ENCODE measurements at regions not wholly inside any gene's neighbourhood (a gene's known extent, or its start where the extent isn't known, plus 50 kb on each side); places are given as distances from the start of the nearest gene placed in this dataset.

- CTCF ChIA-PET = no interaction called here
- DNase-seq (no peak), ATAC-seq (no peak)
- BruUV-seq (replicated peaks) = no TSS peak
- H3K27me3 ChIP-seq (ENCODE audit: low read length) = no peaks in the 10 kb centered on the region
- no peak overlapping the region for H3K4me2 ChIP-seq (ENCODE audit: low read length)
- TF ChIP-seq EZH2 (IDR thresholded peaks at IDR 0.05; ENCODE audit: low read length, unreplicated experiment) = no peak
- H3K27ac ChIP-seq (ENCODE audit: low read length) = no peak overlapping the region
- H2AFZ ChIP-seq (ENCODE audit: low read length) = no peak overlapping the region
- H3K36me3 ChIP-seq (ENCODE audit: low read depth, low read length) = no peaks in the 10 kb centered on the region
- POLR2A ChIA-PET (ENCODE audit: unreplicated experiment) = no interaction called here
- H3K4me3 ChIP-seq (ENCODE audit: low read length) = no peak overlapping the region
- intact Hi-C loops (cut with micrococcal nuclease) = no loop called here
- H3K4me1 ChIP-seq (ENCODE audit: insufficient read depth, low read length) = no peaks in the 10 kb centered on the region
- H4K20me1 ChIP-seq (ENCODE audit: low read length) = no peaks in the 10 kb centered on the region
- no peaks in the 10 kb centered on the region for H3F3A ChIP-seq (ENCODE audit: low read length, unreplicated experiment)
- H3K9me2 ChIP-seq (replicated peaks; ENCODE audit: low read length) = no peaks in the 10 kb centered on the region
- no peaks in the 10 kb centered on the region for H3K9me3 ChIP-seq (ENCODE audit: low read length)
- no peak overlapping the region for H3K9ac ChIP-seq (ENCODE audit: low read length)
- H3K79me2 ChIP-seq (ENCODE audit: low read length) = no peaks in the 10 kb centered on the region
Measured at GRCh38 chr15:25188551-25189101, 233.8 kb downstream of the SNRPN start.

- Histone ChIP-seq H3K27me3 (ENCODE audit: low read length) (no peaks in the 10 kb centered on the region), H3K79me2 (ENCODE audit: low read length) (no peaks in the 10 kb centered on the region), H3K4me1 (ENCODE audit: insufficient read depth, low read length) (no peaks in the 10 kb centered on the region), H4K20me1 (ENCODE audit: low read length) (no peaks in the 10 kb centered on the region), H3K27ac (ENCODE audit: low read length) (no peak overlapping the region), H3K4me3 (ENCODE audit: low read length) (no peak overlapping the region), H3K36me3 (ENCODE audit: low read depth, low read length) (no peaks in the 10 kb centered on the region), H3K4me2 (ENCODE audit: low read length) (no peak overlapping the region), H3K9ac (ENCODE audit: low read length) (no peak overlapping the region), H3K9me3 (ENCODE audit: low read length) (no peaks in the 10 kb centered on the region), H3F3A (ENCODE audit: low read length, unreplicated experiment) (no peaks in the 10 kb centered on the region), H2AFZ (ENCODE audit: low read length) (no peak overlapping the region), H3K9me2 (replicated peaks; ENCODE audit: low read length) (no peaks in the 10 kb centered on the region)
- CTCF ChIA-PET = no interaction called here
- intact Hi-C loops (cut with micrococcal nuclease) = no loop called here
- POLR2A ChIA-PET (ENCODE audit: unreplicated experiment) = no interaction called here
- DNase-seq (no peak), ATAC-seq (no peak)
- TF ChIP-seq EZH2 (IDR thresholded peaks at IDR 0.05; ENCODE audit: low read length, unreplicated experiment) (no peak), CTCF (conservative IDR thresholded peaks at IDR 0.05; ENCODE audit: low read depth, low read length) (no peak), EZH2phosphoT487 (IDR thresholded peaks at IDR 0.05; ENCODE audit: borderline replicate concordance, low read length) (no peak)
- BruUV-seq (replicated peaks) = no TSS peak
Measured at GRCh38 chr15:25189551-25189950, 234.8 kb downstream of the SNRPN start.

- POLR2A ChIA-PET (ENCODE audit: unreplicated experiment) = no interaction called here
Measured at GRCh38 chr15:25192651-25193050, 237.9 kb downstream of the SNRPN start.

More at GRCh38 chr15:25192651-25193050, 237.9 kb downstream of the SNRPN start:
- no peaks in the 10 kb centered on the region for H4K20me1 ChIP-seq (ENCODE audit: low read length)
- no peak overlapping the region for H2AFZ ChIP-seq (ENCODE audit: low read length)
- ATAC-seq (no peak), DNase-seq (no peak)
- no peaks in the 10 kb centered on the region for H3K9me2 ChIP-seq (replicated peaks; ENCODE audit: low read length)
- H3K4me1 ChIP-seq (ENCODE audit: insufficient read depth, low read length) = no peaks in the 10 kb centered on the region
- TF ChIP-seq EZH2 (IDR thresholded peaks at IDR 0.05; ENCODE audit: low read length, unreplicated experiment) = no peak
- TF ChIP-seq EZH2phosphoT487 (IDR thresholded peaks at IDR 0.05; ENCODE audit: borderline replicate concordance, low read length) = no peak
- no peak for TF ChIP-seq CTCF (conservative IDR thresholded peaks at IDR 0.05; ENCODE audit: low read depth, low read length)
- no peak overlapping the region for H3K9ac ChIP-seq (ENCODE audit: low read length)
- H3K27me3 ChIP-seq (ENCODE audit: low read length) = no peaks in the 10 kb centered on the region
- no peak overlapping the region for H3K4me2 ChIP-seq (ENCODE audit: low read length)
- CTCF ChIA-PET = no interaction called here
- no peaks in the 10 kb centered on the region for H3K36me3 ChIP-seq (ENCODE audit: low read depth, low read length)
- no peaks in the 10 kb centered on the region for H3K9me3 ChIP-seq (ENCODE audit: low read length)
- H3K4me3 ChIP-seq (ENCODE audit: low read length) = no peak overlapping the region
- H3K79me2 ChIP-seq (ENCODE audit: low read length) = no peaks in the 10 kb centered on the region
- H3K27ac ChIP-seq (ENCODE audit: low read length) = no peak overlapping the region
- no peaks in the 10 kb centered on the region for H3F3A ChIP-seq (ENCODE audit: low read length, unreplicated experiment)
- BruUV-seq (replicated peaks) = no TSS peak
- intact Hi-C loops (cut with micrococcal nuclease) = no loop called here

Measured in PC-3 (cell line).